Stomach (tissue), 4 donors: ENCODE measurements at regions not wholly inside any gene's neighbourhood (a gene's known extent, or its start where the extent isn't known, plus 50 kb on each side); places are given as distances from the start of the nearest gene placed in this dataset.

Experiments used
- POLR2AphosphoS5 ChIP-seq, 3 donors: sonication (generic); formaldehyde crosslinking; IDR thresholded peaks; one replicate each; pipeline ENCODE4 v1.6.1; 2016; ENCODE audit warnings: antibody characterized with exemption in 3 of 3
- TF ChIP-seq, protein P1 (sequence below), 7 experiments: fragments of 450-650 bp in 4 of 7; fragments of 200-600 bp in 3 of 7; sonication (generic) in 3 of 7; IDR thresholded peaks; one replicate each; pipeline ENCODE4 v1.5.1; 2016 to 2019; ENCODE audit warnings: antibody characterized with exemption in 7 of 7, control low read depth in 2 of 7, mild to moderate bottlenecking in 1 of 7

- TF ChIP-seq, protein P1, sequence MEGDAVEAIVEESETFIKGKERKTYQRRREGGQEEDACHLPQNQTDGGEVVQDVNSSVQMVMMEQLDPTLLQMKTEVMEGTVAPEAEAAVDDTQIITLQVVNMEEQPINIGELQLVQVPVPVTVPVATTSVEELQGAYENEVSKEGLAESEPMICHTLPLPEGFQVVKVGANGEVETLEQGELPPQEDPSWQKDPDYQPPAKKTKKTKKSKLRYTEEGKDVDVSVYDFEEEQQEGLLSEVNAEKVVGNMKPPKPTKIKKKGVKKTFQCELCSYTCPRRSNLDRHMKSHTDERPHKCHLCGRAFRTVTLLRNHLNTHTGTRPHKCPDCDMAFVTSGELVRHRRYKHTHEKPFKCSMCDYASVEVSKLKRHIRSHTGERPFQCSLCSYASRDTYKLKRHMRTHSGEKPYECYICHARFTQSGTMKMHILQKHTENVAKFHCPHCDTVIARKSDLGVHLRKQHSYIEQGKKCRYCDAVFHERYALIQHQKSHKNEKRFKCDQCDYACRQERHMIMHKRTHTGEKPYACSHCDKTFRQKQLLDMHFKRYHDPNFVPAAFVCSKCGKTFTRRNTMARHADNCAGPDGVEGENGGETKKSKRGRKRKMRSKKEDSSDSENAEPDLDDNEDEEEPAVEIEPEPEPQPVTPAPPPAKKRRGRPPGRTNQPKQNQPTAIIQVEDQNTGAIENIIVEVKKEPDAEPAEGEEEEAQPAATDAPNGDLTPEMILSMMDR (IDR thresholded peaks at IDR 0.05), result no peak
- TF ChIP-seq POLR2AphosphoS5 (IDR thresholded peaks at IDR 0.05), result no peak
Observed at GRCh38 chr4:24416293-24416692, 168.1 kb downstream of the DHX15 start.
